NCI-H128 (cell line): ENCODE measurements at regions not wholly inside any gene's neighbourhood (a gene's known extent, or its start where the extent isn't known, plus 50 kb on each side); places are given as distances from the start of the nearest gene placed in this dataset.
"Not testable (repeated sequence)": the region's sequence is repeated elsewhere in the genome, so short reads cannot be mapped to it uniquely, and the experiment has no call there.

ENCODE experiments used
- DNase-seq: peaks from one replicate; lab custom pipeline; 2025; ENCODE audit not compliant: unreplicated experiment; lab: John Stamatoyannopoulos, UW

DNA sequence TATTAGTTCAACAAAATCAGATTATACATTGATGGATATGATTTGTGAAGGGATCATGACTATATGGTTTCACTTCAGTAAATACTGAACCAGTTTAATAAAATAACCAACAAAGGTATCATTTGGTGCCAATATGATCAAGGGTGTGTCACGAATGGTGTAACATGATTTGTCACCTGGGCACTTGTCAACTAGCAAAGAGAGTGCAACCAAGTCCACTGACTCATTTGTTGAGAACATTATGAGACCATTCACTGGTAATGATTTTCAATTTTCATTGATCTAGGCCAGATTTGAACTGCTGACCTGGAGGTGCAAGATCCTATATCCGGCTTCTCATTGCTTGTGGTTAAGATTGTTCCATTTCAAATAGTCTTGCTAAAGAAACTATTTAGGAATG, 1037.9 kb downstream of the ROBO2 start:
- no peak for DNase-seq

DNA sequence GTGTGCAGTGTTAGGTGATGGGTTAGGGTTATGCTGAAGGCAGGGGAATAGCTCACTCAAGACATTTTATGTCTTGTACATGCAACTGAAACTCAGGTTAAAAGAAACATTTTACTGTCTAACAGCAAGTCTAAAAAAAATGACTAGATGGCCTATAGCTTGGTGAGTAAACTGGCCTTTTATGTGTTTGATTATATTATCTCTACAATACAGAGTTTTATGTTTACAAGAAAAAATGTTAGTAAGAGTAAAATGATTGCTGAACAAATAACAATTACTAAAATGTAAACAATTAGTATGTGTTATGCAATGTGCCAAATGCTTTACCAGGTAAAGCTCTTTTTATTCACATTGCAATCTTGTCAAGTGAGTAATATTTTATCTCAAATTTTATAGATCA, 1039.6 kb downstream of the ROBO2 start:
- DNase-seq, result no peak

DNA sequence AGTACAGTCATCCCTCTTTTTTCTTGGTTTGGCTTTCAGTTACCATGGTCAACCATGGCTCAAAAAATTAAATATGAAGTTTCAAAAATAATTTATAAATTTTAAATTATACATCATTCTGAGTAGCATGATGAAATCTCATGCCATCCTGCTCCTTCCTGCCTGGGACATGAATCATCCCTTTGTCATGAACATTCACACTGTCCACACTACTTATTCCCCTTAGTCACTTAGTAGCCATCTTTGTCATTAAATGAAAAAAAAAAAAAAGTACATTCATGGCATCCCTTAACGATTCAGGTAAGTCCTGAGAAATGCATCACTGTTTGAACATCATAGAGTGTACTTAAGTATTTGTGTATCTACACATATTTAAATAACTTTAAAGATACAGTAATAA, 1046.3 kb downstream of the ROBO2 start:
- DNase-seq, result no peak

DNA sequence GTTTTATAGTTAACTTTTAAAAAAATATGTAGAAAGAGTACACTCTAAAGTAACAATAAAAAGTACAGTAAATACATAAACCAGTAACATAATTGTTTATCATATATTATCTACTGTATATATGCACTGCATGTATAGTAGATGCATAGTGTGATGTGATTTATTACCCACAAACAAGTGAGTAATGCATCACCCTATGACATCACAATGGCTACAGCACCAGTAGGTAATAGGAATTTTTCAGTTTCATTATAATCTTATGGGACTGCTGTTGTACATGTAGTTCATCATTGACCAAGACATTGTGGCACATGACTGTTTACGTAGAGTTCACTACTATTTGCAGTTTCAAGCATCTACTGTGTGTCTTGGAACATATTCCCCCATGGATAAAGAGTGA, 1047.2 kb downstream of the ROBO2 start:
- DNase-seq, result no peak

DNA sequence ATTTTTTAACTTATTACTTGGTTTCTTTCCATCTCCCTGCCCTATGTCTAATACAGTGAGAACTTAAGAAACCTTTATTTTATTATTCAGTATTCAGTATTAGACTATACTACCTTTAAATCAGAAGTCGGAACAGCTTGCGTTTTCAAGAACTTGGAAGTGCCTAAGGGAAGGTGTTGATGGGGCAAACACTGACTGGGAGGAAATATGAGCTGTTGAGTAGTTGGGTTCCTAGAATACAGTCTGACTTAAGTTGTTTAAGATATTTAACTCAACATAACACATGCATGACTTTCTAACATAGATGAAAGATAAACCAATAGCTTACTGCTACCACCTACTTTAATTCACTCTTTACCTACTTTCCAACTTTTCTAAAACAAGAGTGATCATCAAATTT, 1048.1 kb downstream of the ROBO2 start:
- no peak for DNase-seq

DNA sequence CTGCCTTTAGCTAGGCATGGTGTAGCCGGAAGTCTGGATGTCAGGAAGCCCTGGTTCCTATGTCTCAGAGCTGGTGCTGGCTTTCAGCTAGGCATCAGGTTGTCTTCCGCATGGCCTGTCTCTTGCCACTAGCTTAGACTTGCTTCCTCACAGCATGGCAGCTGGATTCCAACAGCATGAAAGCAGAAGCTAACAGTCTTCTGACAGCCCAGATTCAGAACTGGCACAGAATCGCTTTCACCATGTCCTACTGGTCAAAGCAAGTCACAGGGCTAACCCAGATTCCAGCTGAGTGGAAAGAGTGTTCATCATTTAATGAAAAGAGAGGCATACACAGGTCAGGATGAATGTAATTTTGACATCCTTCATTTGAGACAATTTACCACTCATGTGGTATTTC, 1050.5 kb downstream of the ROBO2 start:
- DNase-seq, result no peak

DNA sequence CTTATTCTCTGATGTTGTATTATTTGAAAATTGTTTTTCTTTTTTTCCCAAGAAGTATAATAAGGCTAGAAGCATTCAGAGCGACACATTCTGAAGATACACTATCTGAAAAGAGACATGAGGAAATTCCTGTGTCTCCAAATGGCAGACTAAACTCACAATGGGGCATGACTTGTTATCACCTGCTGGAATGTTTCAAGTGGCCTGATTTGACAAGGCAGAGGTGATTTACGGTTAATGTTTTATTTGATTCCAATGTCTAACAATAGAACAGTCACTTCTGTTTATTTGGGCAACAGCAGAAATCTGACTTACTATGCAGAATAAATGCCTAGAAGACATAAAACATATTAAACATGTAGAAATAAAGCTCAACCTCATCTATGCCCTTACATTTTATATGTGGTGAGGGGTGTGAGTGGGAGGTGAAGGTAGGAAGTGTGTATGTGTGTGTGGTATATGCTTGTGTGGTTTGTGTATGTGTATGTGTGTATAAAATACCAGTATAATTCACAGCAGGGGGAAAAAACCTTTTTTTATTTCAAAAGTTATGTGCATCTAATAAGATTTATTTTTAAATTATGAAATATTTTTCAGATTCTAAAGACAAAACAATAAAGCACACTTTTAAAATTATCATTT, 1051.7 kb downstream of the ROBO2 start:
- DNase-seq, result no peak

DNA sequence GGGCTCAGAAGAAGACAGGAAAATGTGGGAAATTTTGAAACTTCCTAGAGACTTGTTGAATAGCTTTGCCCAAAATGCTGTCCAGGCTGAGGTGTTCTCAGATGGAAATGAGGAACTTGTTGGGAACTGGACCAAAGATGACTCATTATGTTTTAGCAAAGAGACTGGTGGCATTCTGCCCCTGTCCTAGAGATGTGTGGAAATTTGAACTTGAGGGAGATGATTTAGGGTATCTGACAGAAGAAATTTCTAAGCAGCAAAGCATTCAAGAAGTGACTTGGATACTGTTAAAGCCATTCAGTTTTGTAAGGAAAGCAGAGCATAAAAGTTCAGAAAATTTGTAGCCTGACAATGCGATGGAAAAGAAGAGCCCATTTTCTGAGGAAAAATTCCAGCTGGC, 1052.7 kb downstream of the ROBO2 start:
- not testable (repeated sequence) for DNase-seq

DNA sequence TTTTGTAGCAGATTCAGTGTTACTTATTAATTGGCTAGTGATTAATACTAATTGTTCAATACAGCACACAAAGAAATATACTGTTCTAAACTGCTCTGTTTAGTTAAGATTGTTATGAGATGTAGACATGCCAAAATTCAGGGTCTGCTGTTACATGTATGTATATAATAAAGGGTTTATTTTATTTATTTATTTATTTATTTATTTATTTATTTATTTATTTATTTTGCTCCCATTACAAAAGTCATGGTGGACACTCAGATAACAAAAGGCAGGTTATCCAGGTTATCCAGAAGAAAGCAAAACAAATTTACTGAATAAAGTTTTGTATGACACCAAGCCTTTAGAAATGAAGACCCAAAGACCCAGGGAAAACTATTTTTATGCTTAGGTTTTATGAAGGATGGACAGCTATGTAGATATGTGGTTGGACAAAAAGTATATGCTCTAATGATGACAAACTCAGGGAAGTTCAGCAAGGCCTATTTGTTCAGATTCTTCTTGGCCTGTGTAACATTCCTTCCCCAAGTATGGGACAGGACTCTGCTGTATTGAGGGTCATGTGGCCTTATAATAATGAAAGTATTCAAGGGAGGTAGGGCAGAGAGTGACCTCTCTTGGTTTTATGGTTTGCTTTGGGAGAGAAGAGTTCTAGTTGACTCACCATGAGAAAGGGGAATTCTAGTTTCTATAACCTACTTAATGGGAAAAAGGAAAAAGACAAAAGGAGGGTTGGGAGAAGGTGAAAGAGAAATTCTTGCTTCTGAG, 1056.8 kb downstream of the ROBO2 start:
- DNase-seq, result no peak

DNA sequence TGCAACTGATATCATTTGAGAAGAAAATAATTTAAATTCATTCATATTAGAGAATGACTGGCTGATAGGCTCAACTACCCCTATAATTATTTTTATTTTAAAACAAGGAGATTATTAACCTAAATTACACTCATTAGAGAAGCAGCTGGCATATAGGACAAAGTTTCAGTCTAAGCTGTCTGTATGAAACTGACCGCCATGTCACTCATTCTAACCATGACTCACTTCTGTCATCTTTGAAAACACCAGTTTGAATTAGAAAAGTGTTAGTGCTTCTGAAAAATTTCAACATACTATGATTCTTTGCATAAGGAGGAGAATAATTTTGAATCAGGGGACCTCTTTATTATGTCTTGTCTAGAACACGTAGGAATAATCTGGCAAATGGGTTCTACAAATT, 1058.5 kb downstream of the ROBO2 start:
- DNase-seq, result no peak

DNA sequence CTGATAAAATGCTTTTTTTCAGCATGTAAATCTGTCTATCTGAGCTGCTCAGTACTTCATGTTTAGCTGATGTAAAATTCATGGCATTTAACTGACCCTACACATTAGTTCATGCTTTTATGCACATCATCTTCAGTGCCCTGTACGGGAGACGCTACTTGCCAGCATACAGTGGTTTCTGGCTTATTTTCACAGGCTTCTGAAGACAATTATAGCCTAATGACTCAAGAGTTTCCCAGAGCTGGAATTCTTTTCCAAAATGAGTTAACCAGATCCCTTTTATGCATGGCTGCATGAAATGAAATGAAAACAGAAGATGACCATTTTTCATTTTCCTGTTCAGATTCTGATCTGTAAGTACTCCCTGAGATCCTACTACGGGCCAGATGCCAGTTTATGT, 1061.5 kb downstream of the ROBO2 start:
- DNase-seq, result no peak

DNA sequence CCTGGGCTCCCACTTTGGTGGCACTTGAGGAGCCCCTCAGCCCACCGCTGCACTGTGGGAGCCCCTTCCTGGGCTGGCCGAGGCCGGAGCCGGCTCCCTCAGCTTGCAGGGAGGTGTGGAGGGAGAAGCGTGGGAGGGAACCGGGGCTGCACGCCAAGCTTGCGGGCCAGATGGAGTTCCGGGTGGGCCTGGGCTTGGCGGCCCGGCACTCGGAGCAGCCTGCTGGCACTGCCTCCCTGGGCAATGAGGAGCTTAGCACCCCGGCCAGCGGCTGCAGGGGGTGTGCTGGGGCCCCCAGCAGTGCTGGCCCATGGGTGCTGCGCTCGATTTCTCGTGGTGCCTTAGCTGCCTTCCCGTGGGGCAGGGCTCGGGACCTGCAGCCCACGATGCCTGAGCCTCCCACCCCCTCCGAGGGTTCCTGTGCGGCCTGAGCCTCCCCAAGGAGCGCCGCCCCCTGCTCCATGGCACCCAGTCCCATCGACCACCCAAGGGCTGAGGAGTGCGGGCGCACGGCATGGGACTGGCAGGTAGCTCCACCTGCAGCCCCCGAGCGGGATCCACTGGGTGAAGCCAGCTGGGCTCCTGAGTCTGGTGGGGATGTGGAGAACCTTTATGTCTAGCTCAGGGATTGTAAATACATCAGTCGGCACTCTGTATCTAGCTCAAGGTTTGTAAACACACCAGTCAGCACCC, 1068.5 kb downstream of the ROBO2 start:
- not testable (repeated sequence) for DNase-seq

DNA sequence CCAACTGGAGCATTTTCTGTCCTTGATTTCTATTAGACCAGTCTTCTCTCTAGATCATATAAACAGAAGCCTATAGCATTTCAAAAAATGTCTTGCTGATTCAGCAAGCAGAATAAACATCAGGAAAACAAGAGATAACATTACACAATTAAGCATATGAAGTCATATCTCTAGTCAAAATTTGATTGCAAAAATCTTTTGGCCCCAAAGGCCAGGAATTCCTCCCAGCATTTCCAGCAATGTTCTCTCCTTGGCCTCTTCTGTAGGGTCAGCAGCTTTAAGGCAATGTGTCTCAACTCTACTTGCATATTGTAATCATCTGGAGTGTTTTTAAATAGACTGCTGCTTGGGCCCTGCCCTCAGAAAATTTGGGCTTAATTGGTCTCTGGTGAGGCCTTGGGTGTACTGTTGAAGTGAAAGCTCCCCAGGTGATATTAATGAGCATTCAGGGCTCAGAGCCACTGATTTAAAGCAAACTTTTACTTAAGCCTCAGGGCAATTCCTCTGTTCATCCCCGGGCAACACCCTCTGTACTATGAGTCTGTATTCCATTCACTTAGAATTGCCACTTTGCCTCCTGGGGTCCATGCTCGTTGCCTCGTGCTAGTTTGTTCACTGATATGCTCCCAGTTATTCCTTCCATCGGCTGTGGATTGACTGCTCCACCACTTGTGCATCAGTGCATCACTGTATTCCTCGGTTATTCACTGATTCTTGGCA, 1072.6 kb downstream of the ROBO2 start:
- DNase-seq, result no peak

DNA sequence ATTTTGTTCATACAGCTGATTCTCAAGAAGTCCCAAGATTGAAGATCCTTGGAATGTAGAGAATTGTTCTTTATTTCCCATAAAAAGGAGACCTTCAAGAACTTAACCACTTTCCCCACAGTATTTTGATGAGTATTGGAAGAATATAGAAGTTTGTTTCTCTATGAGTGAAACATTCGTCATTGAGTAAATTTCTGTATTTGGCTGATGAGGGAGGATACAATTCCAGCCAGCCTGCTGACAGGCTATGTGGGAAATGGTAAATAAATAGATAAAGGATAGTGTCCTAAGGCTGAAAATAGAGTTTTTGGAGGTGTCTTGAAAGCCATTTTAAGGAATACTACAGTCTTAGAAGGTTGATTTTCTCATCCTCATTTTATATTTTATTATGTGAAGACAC, 1076.1 kb downstream of the ROBO2 start:
- DNase-seq, result no peak

DNA sequence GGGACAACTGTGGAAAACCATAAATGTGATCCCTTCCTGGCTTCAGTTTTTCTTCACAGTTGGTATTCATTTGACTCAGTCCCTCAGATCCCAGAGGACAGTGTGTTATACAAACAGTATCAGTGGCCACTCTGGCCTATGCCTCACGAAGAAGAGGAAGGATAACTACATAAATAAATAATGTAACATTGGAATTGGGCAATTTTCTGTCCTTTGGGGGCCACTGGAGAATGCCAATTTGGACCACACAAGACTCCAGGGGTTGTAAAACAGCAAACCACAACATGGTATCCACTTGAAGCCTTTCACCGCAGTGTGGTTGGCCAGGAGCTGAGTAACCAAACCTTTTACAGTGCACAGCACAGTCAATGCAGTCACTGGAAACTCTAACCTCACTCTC, 1077.0 kb downstream of the ROBO2 start:
- DNase-seq, result no peak

DNA sequence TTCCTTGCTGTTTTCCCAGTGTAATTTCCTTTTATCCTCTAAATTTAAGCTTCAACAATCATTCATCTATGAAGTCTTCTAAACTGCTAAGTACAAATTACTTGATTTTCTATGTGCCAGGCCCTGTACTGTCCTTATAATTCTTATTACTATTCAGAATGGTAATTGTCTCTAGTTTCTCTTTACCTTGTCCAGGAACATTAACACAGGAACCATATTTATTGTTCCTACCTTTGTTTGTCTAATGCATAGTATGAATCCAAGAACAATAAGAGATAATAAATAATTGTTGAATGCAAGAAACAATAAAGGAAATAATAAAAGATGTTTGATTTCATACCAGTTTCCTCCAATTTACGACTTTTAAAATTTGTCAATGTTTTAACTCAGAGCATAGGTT, 1083.2 kb downstream of the ROBO2 start:
- DNase-seq, result no peak

DNA sequence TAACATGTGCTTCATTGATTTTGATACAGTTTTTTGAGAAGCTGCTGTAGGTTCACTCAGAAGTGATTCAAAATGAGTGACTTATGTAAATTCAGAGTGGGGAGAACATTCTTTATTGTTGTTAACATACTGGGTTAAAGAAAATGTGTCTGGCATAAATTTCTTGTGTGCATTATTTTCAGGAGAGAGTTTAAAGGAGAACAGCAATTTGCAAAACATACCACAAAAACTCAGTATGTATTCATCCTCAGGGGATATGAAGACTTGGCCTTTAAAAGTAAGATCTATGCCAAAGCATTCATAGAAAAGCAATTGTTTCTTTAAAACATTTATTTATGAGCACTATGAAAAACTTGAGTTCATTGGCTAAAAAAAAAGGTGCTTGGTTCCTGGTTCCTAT, 1089.8 kb downstream of the ROBO2 start:
- no peak for DNase-seq

DNA sequence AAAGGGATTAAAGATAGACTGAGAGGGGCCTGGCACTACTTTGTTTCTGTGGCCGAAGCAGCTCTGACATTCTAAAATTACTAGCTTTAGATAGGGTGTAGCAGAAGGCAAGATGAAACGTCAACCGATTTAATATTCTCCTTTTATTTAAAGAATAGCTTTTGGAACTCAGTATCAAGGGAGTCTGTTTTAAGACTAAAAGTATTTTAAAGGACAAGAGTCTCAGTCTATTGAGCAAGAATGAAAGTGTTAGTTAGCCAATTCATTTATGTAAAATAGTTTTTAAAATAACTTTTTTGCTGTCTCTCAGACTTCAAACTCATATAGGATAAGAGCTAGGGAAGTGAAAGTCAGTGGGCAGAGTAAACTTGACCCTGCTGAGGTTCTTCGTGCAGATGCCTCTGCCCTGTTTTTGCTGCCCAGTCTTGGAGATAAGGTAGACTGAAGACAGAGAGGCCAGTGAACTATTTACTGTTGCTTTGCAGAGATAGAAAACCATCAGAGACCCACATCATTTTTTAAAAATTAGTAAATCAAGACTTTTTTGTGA, 1090.9 kb downstream of the ROBO2 start:
- no peak for DNase-seq

DNA sequence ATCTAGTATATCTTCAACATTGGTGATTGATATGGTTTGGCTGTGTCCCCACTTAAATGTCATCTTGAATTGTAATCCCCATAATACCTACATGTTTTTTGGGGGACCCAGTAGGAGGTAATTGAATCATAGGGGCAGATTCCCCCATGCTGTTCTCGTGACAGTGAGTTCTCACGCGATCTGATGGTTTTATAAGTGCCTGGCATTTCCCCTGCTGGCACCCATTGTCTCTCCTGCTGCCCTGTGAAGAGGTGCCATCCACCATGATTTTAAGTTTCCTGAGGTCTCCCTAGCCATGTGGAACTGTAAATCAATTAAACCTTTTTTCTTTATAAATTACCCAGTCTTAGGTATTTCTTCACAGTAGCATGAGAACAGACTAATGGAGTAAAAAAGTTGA, 1094.6 kb downstream of the ROBO2 start:
- no peak for DNase-seq

DNA sequence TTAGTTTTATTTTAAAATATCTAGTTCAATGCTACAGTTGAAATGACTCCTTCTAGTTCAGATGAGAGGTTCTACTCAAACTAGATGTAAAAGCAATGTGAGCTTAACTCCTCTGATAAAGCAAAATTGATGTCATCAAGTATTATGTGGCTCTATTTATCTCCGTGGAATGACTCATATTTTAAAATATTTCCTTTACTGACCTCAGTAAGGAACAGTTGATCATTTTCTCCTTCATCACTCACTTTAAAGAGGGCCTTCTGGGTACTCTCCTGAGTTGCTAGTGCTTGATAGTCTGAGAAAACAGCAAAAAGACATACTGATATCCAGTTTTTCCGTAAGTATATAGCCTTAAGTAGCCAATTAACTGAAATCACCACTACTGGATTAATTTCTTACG, 1099.3 kb downstream of the ROBO2 start:
- no peak for DNase-seq

DNA sequence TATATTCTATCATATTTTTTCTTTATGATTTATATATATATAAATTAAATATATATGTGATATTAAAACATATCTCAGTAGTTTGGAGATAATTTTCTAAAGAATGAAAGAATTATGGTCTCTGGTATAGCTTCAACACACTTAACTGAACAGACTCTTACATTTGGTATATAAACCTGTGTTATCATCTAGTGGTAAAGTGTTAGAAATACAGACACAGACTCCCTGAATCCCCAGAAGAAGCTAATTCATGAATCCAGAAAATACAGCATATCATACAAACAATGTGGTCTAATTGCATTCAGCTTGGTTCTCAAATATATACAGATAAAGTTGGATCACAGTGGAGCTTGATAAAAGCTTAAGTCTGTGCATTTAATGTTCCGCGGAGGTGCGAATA, 1100.4 kb downstream of the ROBO2 start:
- DNase-seq, result no peak
